ENCODE measurements at regions not wholly inside any gene's neighbourhood (a gene's known extent, or its start where the extent isn't known, plus 50 kb on each side); places are given as distances from the start of the nearest gene placed in this dataset.

- Histone ChIP-seq H3K79me2 (ENCODE audit: control insufficient read depth, insufficient read depth, low read length) (no peaks in the 10 kb centered on the region), H3K4me3 (no peak overlapping the region), H3K27me3 (replicated peaks in 1 of 2; ENCODE audit: control insufficient read depth in 2 of 2, insufficient read depth in 2 of 2, low read length in 1 of 2) (no peaks in the 10 kb centered on the region), H4K20me1 (ENCODE audit: control insufficient read depth, insufficient read depth) (no peaks in the 10 kb centered on the region), H3K9ac (ENCODE audit: control insufficient read depth, insufficient read depth, low read length) (no peak overlapping the region), H3K27ac (ENCODE audit: control insufficient read depth, insufficient read depth) (no peak overlapping the region), H3K4me1 (ENCODE audit: control insufficient read depth, insufficient read depth, low read length) (no peaks in the 10 kb centered on the region), H3K36me3 (ENCODE audit: control insufficient read depth in 2 of 2, insufficient read depth in 2 of 2, low read length in 1 of 2) (no peaks in the 10 kb centered on the region), H3K9me3 (replicated peaks; ENCODE audit: control insufficient read depth, insufficient read depth, low read length) (no peaks in the 10 kb centered on the region), H3K4me2 (ENCODE audit: control insufficient read depth, insufficient read depth) (no peak overlapping the region), H2AFZ (ENCODE audit: control insufficient read depth, low read depth, low read length) (no peak overlapping the region)
- ChIA-PET CTCF (no interaction called here), POLR2A (no interaction called here), RAD21 (ENCODE audit: unreplicated experiment) (no interaction called here), SMC1A (ENCODE audit: uncharacterized antibody, unreplicated experiment) (interaction anchor here (0.7 kb wide), 1 partner anchor 85 kb away, joined by 3 read pairs; no protein-coding TSS in a partner anchor)
- intact Hi-C loops (cut with micrococcal nuclease; ENCODE audit: unreplicated experiment) (no loop called here), in situ Hi-C loops (cut with MboI) (no loop called here)
- no peak for FAIRE-seq
- DNase-seq (ENCODE audit: low read depth, low spot score) = no peak
- no TSS peak for BruUV-seq (replicated peaks)
- ATAC-seq = no peak
- no peak for TF ChIP-seq CEBPB (IDR thresholded peaks at IDR 0.05; ENCODE audit: borderline replicate concordance in 1 of 2, low read depth in 2 of 2, low read length in 2 of 2)
- no peak for TF ChIP-seq YBX1 (IDR thresholded peaks at IDR 0.05)
- TF ChIP-seq NFYB (IDR thresholded peaks at IDR 0.05; ENCODE audit: insufficient read depth, low read depth, low read length) = no peak
- TF ChIP-seq JUNB (IDR thresholded peaks at IDR 0.05) = no peak
- no peak for TF ChIP-seq CHD2 (IDR thresholded peaks at IDR 0.05; ENCODE audit: borderline replicate concordance, low read depth, low read length)
- no peak for TF ChIP-seq POLR2AphosphoS2 (IDR thresholded peaks at IDR 0.05; ENCODE audit: low read depth, low read length)
- no peak for TF ChIP-seq HDGF (IDR thresholded peaks at IDR 0.05)
- no peak for TF ChIP-seq TBL1XR1 (IDR thresholded peaks at IDR 0.05; ENCODE audit: low read depth, low read length)
- TF ChIP-seq POLR2AphosphoS5 (IDR thresholded peaks at IDR 0.05; ENCODE audit: low read length) = no peak
- no peak for TF ChIP-seq ELK1 (IDR thresholded peaks at IDR 0.05; ENCODE audit: low read depth, low read length)
- no peak for TF ChIP-seq KAT2A (conservative IDR thresholded peaks at IDR 0.05; ENCODE audit: control insufficient read depth, low read depth, low read length)
- TF ChIP-seq ZSCAN29 (IDR thresholded peaks at IDR 0.05) = no peak
- no peak for TF ChIP-seq PKNOX1 (IDR thresholded peaks at IDR 0.05)
- no peak for TF ChIP-seq SMC3 (IDR thresholded peaks at IDR 0.05; ENCODE audit: borderline replicate concordance, low read length)
- no peak for TF ChIP-seq MEF2A (IDR thresholded peaks at IDR 0.05; ENCODE audit: insufficient read depth, low read depth, low read length)
- 40% methylated on average over 4 of the region's 4 CpGs for WGBS (ENCODE audit: insufficient coverage, insufficient replicate concordance, low lambda C conversion rate, missing lambda C conversion rate)
These were observed 180.4 kb upstream of the JARID2 start for GRCh38 chr6:15065261-15065989.

All from GM12878 (cell line).